GM18498 (cell line): ENCODE measurements at regions not wholly inside any gene's neighbourhood (a gene's known extent, or its start where the extent isn't known, plus 50 kb on each side); places are given as distances from the start of the nearest gene placed in this dataset.
"Not testable (repeated sequence)": the region's sequence is repeated elsewhere in the genome, so short reads cannot be mapped to it uniquely, and the experiment has no call there.

ENCODE experiments used
- ATAC-seq: cut with Tn5 transposase; IDR thresholded peaks from one replicate; pipeline ENCODE4 v1.9.1; 2021; ENCODE audit warnings: mild to moderate bottlenecking, moderate library complexity; ENCODE audit not compliant: unreplicated experiment

DNA sequence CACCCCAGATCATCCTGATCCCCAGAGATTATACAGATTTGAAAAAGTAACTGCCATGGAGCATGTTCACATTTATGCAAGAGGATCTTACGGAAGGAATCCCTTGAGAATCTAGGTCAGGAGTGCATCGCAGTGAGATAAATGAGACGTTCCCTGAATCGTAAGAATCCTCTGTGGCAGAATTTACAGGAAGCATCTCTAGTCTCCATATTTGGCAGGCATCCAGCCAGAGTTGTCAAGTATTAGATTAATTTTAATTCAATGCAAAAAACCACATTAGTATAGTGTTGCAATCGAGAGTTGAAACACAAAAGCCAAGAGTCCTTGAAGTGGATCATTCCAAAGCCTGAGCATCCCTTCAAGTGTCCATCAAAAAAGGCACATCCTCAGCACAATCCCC, 100.8 kb downstream of the RRAGC start:
- no peak for ATAC-seq

DNA sequence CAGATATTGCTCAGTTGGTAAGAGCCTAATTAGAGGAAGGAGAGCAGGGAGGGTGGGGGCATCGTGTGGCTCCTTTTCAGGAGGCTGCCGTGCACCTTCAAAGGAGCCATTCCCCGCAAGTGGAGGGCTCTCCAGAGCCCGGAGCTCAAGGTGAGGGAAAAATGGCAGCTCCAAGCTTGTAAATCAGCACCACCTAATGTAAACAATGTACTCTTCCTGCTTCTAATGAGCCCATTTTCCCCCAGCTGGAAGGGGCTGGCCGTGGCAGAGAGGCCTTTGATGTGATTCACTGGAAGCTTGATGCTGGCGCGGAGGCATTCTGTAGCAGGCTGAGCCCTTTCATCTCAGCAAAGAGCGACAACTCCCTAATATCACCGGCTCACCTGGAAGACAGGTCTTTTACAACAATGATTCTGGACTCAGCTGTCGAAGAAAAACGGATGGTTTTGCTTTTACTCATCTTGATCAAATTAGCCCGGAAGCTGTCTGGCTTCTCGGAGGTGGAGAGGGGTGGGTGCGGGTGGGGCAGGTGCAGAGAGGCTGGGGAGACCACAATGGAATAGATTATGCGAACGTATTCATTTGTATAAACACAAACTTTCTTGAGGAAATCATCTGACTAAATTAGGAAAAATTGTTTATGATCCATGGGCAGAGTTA, 112.5 kb downstream of the RRAGC start:
- no peak for ATAC-seq

DNA sequence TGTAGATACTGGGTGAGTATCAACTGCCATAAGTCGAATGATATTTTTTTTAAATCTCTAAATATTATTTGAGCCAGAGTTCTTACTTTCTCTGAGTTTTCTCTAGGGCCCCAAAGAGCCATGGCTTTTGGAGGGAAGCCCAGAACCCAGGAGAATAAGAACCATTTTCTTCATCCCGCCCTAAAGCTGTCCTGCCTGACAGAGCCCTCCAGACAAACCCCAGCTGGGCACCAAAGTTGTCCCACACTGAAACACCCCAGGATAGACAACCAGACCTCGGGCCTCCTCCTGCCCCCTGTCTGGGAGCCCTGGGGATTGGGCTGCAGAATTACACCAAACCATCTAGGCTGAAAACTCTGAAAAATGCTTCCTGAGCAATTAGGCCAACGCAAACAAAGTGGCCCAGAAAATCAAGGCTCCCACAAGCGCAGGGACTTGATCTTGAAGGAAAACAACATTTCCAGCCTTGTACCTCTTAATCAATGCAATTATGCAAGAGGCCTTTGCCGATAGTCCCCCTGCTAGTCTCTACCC, 113.1 kb downstream of the RRAGC start:
- no peak for ATAC-seq

DNA sequence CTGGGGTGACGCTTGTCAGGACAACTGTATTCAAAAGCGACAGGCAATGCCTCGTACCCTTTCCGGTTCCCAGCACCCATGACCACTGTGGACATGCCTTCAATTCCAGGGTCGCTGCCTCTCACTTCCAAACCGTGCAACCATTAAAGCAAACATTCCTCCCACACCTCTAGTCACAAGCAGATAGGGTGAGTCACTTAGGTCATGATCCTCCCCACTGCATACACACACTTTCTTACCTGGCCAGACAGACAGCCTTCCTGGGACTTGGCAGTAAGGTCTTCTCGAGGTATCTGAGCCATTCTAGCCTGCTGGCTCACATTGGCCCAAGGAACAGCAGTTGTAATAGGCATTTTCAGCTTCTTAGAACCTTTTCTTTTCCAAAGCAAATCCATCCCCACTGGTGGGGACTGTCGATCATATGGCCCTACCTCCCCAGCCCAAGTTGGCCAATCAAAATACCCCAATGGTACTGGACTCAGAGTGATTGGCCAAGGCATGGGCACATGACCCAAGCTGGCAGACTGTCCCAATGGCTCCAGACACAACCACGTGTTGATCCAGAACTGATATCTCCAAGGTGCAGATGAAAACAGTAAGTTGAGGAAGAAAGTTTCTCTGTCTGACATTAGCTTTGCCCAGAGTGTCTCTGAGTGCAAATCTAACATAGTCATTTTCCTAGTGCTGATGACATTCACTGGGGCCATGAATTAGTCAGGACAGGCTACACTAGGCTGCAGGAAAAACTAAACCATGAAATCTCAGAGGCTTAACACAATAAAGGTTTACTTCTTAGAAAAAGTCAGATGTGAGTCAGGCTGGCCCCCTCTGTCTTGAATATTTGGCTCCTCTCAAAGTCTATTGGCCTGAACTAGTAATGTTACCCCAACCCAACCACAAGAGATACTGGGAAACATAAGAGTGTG, 113.8 kb downstream of the RRAGC start:
- no peak for ATAC-seq

DNA sequence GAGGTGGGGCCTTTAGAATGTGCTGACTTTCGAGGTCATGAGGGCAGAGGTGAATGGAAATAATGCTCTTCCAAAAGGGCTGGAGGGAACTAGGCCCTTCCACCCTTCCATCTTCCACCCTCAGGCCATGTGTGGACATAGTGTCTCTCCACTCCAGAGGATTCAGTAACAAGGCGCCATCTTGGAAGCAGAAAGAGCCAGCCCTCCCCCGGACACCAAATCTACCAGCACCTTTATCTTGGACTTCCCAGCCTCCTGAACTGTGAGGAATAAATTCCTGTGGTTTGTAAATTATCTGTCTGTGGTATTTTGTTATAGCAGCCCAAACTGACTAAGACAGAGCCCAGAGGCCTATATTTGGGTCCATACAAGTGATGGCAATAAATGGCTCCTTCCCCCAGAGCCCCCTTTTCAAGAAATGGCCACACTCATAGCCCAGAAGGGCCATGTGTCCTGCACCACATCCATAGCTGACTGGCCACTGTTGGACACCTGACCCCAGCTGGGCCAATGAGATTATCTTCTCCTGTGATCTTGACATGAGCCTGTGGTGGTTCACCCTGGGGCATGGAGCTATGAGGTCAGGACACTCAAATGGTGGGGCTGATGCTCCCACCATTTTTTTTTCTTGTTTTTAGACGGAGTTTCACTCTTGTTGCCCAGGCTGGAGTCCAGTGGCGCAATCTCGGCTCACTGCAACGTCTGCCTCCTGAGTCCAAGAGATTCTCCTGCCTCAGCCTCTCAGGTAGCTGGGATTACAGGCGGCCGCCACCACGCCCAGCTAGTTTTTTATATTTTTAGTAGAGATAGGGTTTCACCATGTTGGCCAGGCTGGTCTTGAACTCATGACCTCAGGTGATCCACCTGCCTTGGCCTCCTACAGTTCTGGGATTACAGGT, 114.9 kb downstream of the RRAGC start:
- ATAC-seq: no peak

DNA sequence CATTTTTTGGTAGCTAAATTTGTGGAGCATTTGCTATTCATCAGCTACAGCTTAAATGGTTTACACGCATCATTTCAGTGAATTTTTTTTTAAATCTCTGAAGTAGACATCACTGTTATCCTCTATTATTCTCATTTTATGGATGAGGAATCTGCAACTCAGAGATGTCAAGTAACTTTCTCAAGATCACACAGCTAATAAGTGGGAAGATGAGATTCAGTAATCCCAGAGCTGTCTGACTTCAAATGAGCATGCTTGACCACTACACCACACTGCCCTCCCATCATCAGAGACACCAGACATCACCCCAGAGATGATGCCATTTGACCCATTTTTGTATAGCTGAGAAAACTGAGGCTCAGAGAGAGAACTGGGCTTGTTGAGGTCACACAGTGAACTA, 116.4 kb downstream of the RRAGC start:
- ATAC-seq: no peak

DNA sequence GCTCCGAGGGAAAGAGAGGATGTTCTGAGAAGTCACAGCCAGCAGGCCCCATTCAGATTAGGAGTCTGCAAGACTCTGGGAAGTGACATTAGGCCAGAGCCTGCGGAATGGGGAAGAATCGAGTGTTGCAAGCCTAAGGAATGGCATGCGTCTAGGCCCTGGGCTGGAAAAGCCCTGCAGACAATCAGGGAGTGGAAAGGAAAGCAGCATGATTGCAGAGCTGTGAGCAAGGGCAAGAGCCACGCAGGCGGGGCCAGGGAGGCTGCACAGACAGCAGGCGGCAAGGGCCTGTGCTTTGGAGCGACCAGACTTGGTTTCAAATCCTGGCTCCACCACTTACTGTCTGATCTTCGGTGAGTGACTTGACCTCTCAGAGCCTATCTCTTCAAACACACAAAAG, 118.2 kb downstream of the RRAGC start:
- no peak for ATAC-seq

DNA sequence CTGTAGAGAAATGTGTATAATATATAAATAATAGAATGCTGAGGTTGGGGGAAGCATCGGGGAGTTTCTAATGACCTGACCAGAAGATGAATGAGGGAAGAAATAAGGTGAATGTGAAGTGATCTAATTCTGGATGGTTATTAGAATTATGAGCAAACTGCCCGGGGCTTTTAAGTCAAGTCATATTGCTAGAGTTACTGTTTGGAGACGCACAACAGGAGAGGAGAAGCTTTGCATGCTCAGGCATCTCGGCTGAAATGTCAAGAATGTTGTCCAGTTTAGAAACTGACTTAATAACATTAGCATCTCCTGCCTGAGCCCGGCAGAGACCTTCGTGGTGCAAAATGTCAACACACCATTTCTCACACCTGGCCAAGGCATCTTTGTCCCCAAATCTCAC, 119.1 kb downstream of the RRAGC start:
- no peak for ATAC-seq

DNA sequence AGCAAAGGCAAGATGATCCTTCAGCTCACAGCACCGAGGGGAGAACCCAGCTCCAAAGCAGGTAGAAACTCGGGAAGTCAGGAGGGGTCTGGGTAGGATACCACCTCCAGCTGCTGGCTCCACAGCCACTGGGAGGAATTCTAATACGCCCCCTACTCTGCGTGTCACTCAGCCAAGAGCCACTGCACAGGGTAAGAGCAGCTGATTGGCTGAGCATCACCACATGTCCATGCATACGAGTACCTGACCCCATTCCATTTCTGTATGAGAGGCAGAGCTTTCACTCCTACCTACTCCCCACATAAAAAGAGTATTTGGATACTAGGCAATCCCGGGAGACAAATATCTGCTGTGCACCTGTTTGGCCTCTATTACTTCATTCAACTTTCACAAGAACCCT, 121.4 kb downstream of the RRAGC start:
- no peak for ATAC-seq

DNA sequence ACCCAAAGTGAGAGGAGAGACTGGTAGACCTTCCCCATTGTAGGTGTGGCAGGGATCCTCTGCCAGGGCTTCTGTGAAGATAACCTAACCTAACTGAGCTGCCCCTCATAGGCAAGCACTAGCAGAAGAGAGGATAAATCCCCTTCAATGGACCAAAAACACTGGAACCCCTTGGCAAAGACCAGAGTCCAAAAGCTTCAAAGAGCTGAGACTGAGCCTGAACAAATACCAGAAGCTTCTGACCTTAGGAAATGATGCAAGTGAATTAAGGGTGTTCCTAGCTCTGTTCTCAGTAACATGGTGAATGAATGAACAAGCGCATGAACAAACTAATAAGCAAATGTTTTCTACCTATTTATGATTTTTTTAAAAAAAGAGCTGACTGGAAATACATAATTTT, 123.2 kb downstream of the RRAGC start:
- ATAC-seq: no peak

DNA sequence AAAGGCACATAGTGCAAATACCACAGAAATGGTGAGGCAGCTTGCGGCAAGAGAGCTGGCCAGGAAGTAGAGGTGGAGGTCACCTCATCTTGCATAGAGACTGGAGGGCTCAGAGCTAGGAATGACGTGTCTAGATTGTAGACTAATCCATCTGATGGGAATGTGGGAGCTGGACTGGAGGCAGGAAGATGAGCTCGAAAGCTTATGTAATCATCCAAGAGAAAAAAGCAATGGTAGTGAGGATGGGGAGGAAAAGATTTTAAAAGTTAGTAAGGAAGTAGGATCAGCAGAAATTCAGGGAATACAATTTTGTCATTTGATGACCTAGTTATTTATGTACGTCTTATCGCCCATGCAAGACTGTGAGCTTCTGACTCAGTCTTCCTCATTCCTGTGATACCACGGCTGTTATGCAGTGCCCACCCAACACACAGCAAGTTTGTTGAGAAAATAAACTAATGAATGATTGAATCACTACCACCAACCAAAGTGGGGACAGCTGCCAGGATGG, 123.9 kb downstream of the RRAGC start:
- ATAC-seq: no peak

DNA sequence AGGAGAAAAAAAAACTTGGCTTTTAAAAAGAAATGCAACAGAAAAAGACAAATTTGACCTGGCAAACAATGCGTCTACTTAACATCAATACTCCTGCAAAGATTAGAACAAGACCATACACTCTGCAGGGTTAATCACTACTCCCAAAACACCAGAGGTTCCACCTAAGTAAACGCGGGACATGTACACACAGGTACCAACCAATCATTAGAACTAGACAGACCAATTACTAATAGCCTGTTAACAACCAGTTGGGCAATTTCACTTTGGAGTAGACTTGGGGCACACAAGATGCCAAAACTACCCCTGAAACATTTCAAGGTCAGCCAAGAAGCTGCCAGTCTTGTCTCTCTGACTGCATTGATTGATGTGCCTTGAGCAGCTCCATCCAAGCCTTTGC, 125.8 kb downstream of the RRAGC start:
- ATAC-seq: no peak

DNA sequence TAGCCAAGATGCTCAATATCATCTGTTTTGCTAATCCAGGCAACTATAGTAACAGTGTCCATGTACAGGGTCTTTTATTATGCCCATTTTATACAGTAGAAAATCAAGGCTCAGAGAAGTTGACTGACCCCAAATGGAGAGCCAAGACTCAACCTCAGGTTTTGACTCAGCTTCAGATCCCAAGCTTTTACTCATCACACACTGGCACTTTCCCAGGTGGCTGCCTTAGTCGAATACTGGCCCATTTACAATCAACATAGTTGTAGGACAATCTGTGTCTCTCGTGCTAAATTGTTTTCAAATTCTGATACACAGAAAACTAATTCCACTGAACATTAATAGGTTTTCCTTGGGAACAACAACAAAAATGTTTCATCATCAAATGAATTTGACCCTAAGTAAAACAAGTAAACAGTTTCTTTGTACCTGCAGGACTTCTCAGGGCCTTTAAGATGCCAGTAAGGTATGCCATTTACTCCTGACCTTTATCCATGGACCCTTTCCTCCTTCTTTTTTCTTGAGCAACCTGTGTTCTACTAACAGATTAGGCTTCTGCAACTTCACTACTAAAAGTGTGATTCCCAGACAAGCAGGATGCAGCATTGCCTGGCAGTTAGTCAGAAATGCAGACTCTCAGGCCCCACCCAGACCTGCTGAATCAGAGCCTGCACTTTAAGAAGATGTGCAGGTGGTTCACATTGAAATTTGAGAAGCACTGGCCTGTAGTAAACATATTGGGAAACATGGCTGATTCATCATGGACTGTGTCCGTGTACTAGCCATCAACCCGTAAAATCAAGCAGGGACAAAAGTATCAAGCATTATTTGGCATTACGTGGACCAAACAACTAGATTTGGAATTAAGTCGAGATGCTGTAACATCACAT, 128.8 kb downstream of the RRAGC start:
- ATAC-seq: no peak

DNA sequence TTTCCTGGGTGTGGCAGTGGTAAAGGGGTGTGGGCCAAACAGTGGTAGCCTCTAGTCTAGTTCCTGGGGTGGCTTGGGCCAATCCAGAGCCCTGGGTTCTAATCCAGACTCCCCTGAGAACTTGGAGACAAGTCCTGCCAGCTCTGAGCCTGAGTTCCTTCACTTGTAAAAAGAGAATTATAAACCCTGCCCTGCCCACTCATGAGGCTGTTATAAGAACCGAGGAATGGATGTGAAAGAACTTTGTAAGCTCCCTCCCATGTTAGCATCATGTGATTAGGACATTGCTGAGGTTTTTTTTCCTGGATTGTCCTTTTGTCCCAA, 131.0 kb downstream of the RRAGC start:
- no peak for ATAC-seq

DNA sequence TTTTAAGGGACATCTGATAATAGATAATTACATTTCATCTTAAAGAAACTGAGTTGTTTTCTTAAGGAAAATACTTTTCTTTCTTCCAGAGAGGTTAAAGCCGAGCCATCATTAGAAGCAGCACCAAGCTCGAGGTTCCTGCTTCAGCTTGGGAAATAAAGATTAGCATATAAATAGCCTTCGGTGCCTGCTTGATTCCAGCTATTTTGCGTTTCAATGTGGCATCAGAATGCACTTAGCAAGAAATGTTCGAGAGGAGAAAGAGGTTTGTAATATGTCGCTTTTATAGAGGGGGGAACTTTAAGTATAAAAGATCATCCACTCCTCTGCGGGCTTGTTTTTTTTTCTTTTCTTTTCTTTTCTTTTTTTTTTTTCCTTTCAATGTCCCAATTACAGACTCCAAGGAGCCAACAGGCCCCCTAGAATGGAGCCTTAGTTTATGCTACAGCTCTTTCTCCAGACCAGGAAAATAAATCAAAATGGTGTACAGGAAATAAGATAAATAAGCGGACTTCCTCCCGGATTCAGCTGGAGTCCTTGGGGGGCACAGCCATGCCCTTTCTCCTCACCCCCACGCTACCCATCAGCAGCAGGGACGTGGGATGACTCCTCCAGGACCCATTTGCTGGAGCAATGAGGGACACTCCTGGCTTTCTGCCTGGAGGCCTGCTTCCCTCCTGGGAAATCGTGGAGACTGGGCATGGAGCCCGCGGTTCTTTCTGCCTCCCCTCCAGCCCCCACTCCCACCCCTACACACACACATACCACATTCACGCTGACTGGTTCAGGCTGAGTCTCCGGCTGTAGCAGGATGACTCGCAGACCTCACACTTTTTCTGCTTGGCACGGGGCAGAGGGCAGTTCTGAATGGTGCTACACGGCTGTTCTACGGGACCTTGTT, 131.6 kb downstream of the RRAGC start:
- ATAC-seq: no peak

DNA sequence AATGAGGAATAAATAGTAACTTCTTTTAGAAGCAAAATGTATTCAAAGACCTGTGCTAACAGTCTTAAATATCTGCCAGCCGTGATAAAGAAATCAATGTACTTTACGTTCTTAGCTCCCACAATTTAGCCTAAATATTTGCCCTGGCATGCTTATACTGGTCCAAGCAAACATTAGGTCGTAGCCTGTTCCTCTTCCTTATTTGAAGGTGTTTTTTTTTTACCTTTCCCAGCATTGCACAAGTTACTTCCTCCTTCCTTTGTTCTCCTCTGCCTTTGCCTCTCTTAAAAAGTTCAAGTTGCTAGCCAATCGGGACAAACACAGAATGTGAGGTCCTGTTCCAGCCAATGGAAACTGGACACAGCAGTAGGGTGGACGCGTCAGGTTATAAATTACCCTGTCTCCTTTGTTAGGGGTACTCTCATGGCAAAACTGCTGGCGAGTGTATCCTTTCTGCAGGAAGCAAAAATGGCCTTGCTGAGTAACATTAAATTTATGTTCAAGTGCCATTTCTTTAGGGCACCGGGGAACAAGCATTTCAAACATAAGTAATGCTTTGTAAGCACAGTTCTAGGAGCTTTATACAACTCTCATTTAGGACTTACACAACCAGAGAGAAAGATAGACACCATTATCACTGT, 134.1 kb downstream of the RRAGC start:
- not testable (repeated sequence) for ATAC-seq

DNA sequence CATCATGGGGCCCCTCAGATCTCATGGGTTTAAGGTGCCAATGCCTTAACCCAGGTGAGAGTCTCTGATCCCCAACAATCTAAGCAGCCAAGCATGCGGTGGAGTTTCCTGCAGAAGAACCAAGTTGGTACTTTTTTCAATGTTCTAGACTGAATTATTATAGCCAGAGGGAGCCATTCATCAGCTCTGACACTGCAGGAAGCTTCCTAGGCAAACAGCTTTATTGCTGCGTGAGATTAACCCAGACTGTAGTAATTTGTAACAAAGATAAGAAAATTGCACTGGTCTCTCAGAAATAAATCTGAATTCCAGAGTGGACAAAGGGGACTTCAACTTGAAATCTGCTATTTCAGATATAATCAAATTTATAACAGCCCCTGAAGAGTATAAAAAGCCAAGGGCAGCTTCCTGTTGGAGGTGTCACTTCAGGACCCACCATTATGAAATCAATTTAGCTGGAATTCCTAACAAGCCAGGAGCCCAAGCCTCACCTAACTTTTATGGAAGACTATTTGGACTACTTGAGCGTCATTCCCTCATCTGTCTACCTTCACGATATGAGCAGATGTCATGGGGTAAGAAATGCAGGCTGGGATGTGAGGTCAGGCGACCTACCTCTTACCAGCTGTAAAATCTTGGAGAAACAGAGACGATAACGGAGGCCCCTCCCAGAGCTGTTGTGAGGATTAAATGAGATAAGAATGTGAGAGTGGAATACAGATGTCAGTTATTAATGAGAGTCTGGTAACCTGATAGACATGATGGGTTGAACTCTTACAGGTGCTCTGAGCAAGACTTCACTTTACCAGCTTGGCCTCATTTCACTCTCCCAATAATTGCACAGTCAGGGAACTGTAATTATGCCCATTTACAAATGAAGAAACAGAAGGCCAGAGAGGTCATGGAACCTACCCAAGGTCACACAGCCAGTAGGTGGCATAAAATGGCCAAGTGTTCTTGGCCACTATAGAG, 135.1 kb downstream of the RRAGC start:
- ATAC-seq: no peak
